Activated naive CD4-positive, alpha-beta T cell treated with anti-CD3 and anti-CD28 coated beads for 36 hours (primary cell): ENCODE measurements at regions not wholly inside any gene's neighbourhood (a gene's known extent, or its start where the extent isn't known, plus 50 kb on each side); places are given as distances from the start of the nearest gene placed in this dataset.

Source experiments
- CTCF ChIA-PET: fragments of 350-600 bp; sonication (Branson Sonifier 250); formaldehyde crosslinking; loops from one replicate; lab custom pipeline; 2021; ENCODE audit warnings: antibody characterized with exemption; lab: Charles Lee
- DNase-seq: peaks from one replicate; pipeline ENCODE4 v3.0.0-alpha.2; 2020
- H3K27ac Mint-ChIP-seq: one replicate; pipeline ENCODE4 v1.8.0; 2021; ENCODE audit warnings: mild to moderate bottlenecking, mixed read lengths
- H3K27me3 Mint-ChIP-seq: one replicate; pipeline ENCODE4 v1.8.0; 2021; ENCODE audit warnings: low read depth, mixed read lengths
- H3K36me3 Mint-ChIP-seq: one replicate; pipeline ENCODE4 v1.8.0; 2021; ENCODE audit warnings: low read depth, mixed read lengths
- H3K4me1 Mint-ChIP-seq: one replicate; pipeline ENCODE4 v1.8.0; 2021; ENCODE audit warnings: low read depth, mixed read lengths
- H3K4me3 Mint-ChIP-seq: one replicate; pipeline ENCODE4 v1.8.0; 2021; ENCODE audit warnings: mild to moderate bottlenecking, moderate library complexity, mixed read lengths
- H3K9me3 Mint-ChIP-seq: one replicate; pipeline ENCODE4 v1.8.0; 2021; ENCODE audit warnings: mixed read lengths
- intact Hi-C: fragments of 100-400 bp; cut with micrococcal nuclease; formaldehyde crosslinking; loops from one replicate; pipeline ENCODE4 v1.15.1; 2023

DNA sequence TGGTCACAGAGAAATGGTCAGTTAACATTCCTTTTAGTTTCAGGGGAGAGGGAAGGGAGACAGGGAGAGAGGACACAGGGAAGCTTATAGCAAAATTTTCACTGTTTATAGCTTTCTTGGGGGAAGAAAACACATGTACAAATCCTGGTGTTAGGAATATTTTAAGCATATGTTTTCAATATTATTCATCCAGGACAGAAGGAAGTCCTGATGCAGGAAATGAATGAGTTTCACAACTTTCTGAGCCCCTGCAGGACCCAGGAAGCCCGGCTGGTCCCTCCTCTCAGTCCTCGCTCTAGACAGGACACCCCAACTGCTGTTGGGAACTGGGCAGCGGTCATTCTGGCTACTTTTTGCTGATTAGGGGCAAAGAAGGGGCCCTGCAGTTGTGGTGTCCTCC lies 71.1 kb upstream of the ZDHHC17 start:
- no peak overlapping the region for H3K4me3 Mint-ChIP-seq
- DNase-seq: no peak
- H3K27ac Mint-ChIP-seq: no peak overlapping the region
- H3K9me3 Mint-ChIP-seq: no peaks in the 10 kb centered on the region
- H3K27me3 Mint-ChIP-seq: no peaks in the 10 kb centered on the region
- no peaks in the 10 kb centered on the region for H3K4me1 Mint-ChIP-seq
- CTCF ChIA-PET: interaction anchor here (0.6 to 1.6 kb wide), 3 partner anchors 11 to 318 kb away, joined by 3 read pairs; no protein-coding TSS in a partner anchor
- intact Hi-C loops: no loop called here
- H3K36me3 Mint-ChIP-seq: no peaks in the 10 kb centered on the region

DNA sequence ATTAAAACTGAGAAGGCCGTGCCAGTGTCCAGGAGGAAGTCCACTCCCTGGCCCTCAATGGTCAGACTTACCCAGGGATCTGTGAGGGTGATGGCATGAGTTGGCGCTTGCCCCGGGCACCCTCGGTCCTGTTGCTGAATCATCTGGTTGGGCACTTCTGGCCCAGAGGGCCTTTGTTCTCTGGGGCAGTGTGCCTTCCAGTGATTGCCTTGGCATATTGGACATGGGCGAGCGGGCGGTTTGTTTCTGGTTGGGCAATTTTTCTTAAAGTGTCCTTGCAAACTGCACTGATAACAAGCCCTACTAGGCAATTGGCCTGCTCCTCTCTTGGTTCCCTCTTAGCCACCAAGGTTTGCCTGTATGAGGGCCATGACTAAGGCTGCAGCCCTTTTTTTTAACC lies 69.5 kb upstream of the ZDHHC17 start:
- Mint-ChIP-seq H3K36me3 (no peaks in the 10 kb centered on the region), H3K27ac (no peak overlapping the region), H3K27me3 (no peaks in the 10 kb centered on the region), H3K4me1 (no peaks in the 10 kb centered on the region), H3K9me3 (no peaks in the 10 kb centered on the region), H3K4me3 (no peak overlapping the region)
- CTCF ChIA-PET: no interaction called here
- DNase-seq: no peak
- intact Hi-C loops: no loop called here

DNA sequence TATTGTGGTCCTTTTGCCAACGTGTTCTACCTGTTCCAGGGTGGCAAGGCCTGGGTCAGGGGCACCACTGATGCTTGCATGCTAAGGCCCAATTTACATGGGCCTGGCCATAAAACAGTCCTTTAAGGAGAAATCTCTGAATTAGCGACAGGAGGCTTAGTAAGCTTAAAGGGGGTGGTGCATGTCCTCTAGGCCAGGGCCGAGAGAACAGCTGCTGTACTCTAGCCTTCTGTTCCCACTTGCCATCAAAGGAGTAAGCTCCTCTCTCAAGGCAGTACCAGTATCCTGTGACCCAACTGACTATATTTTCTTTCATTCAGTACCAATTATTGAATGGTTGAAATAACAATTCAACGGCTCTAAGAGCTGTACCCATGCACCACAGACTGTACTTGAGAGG lies 67.7 kb upstream of the ZDHHC17 start:
- intact Hi-C loops: no loop called here
- DNase-seq: no peak
- CTCF ChIA-PET: no interaction called here
- H3K36me3 Mint-ChIP-seq: no peaks in the 10 kb centered on the region
- H3K4me1 Mint-ChIP-seq: no peaks in the 10 kb centered on the region
- no peak overlapping the region for H3K4me3 Mint-ChIP-seq
- no peaks in the 10 kb centered on the region for H3K27me3 Mint-ChIP-seq
- no peak overlapping the region for H3K27ac Mint-ChIP-seq
- no peaks in the 10 kb centered on the region for H3K9me3 Mint-ChIP-seq

DNA sequence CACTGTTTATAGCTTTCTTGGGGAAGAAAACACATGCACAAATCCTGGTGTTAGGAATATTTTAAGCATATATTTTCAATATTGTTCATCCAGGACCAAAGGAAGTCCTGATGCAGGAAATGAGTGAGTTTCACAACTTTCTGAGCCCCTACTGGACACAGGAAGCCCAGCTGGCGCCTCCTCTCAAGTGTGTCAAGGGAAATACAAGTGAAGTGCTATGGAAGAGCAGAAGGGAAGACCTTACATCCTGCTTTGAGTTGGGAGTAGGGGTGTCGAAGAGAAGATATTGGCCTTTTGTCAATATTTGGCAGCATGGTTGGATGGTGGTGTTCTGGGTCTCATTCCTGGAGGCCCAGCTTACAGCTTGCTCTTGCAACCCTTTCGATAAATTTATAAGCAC lies 66.1 kb upstream of the ZDHHC17 start:
- intact Hi-C loops: no loop called here
- Mint-ChIP-seq H3K27me3 (no peaks in the 10 kb centered on the region), H3K36me3 (no peaks in the 10 kb centered on the region), H3K4me3 (no peak overlapping the region), H3K4me1 (no peaks in the 10 kb centered on the region), H3K27ac (no peak overlapping the region), H3K9me3 (no peaks in the 10 kb centered on the region)
- DNase-seq: no peak
- CTCF ChIA-PET: no interaction called here

DNA sequence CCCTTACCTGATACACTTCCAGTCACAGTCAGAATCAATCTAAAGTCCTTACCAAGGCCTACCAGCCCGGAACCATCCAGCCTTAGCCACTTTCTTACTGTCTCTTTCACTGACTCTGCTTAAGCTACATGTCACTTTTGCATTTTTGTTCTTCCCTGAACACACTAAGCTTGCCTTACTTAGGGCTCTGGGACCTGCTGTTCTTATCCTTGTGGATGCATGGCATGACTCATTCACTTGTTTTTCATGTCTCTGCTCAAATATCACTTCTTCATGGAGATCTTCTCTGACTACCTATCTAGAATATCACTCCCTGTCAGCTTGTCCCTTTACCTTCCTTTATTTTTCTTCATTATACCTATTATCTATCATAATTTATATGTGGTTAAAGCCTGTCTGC lies 65.6 kb upstream of the ZDHHC17 start:
- H3K4me1 Mint-ChIP-seq: no peaks in the 10 kb centered on the region
- CTCF ChIA-PET: interaction anchor here (0.7 kb wide), 1 partner anchor 178 kb away, joined by 3 read pairs; no protein-coding TSS in a partner anchor

DNA sequence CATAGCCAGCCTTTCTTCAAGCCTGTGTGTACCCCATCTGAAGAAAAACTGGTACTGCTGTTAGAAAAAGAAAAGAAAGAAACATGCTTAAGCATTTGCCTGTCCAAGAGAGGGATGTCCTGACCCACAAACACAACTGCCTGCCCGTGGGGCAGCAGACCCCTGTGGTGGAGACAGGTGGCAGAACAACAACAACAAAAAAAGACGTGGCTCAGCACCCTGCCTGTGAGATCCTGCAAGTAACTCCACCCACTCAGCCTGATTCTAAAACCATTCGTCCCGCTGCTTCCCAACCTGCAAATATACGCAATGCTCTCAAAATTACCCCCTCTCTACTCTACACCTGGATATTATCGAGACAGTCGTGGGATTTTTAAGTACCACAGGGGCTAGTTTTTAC lies 64.9 kb upstream of the ZDHHC17 start:
- Mint-ChIP-seq H3K27ac (no peak overlapping the region), H3K27me3 (no peaks in the 10 kb centered on the region), H3K36me3 (no peaks in the 10 kb centered on the region), H3K9me3 (no peaks in the 10 kb centered on the region), H3K4me3 (no peak overlapping the region), H3K4me1 (no peaks in the 10 kb centered on the region)
- CTCF ChIA-PET: interaction anchor here (0.7 kb wide), 1 partner anchor 177 kb away, joined by 3 read pairs; no protein-coding TSS in a partner anchor
- no peak for DNase-seq
- intact Hi-C loops: no loop called here

More for the DNA sequence above, 65.6 kb upstream of the ZDHHC17 start:
- intact Hi-C loops: no loop called here
- Mint-ChIP-seq H3K36me3 (no peaks in the 10 kb centered on the region), H3K27ac (no peak overlapping the region), H3K4me3 (no peak overlapping the region), H3K9me3 (no peaks in the 10 kb centered on the region), H3K27me3 (no peaks in the 10 kb centered on the region)
- no peak for DNase-seq

DNA sequence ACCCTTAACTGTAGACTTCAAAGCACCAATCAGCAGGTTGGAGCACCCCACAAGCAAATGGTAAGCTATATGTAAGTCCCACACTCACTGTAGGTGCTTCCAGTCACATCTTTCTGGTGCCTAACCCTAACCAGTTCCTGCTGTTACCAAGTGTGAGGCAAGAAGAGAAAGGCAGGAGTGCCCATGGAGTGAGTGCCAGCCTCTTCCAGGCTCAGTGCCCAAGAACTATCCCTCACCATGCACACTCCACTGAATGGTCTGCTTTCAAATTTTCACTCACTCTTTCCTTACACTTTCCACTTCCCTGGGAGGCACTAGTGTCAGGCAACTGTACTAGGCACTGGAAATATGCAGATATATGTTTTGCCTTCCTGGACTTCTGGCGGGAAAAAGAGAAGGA lies 62.2 kb upstream of the ZDHHC17 start:
- Mint-ChIP-seq H3K4me1 (peaks cover 5% of the 10 kb centered on the region), H3K27ac (no peak overlapping the region), H3K36me3 (no peaks in the 10 kb centered on the region), H3K4me3 (no peak overlapping the region), H3K9me3 (no peaks in the 10 kb centered on the region), H3K27me3 (no peaks in the 10 kb centered on the region)
- CTCF ChIA-PET: interaction anchor here (1.3 kb wide), 1 partner anchor 89 kb away, joined by 3 read pairs; no protein-coding TSS in a partner anchor
- no peak for DNase-seq
- intact Hi-C loops: no loop called here

DNA sequence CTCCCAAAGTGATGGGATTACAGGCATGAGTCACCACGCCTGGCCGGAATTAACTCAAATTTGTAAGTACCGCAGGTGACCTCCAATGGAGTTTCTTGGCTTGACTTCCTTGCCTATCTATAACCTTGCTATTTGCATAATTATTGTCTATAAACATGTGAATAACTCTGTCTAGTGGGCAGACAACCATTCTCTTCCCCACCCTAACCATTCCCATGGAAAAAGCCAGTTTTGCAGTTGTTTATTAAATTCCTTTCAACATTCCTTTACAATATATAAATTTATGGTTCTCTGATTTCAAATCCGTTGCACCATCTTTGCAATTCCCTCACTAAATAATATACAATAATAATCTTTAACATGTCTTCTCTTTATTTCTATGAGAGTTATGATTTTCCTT lies 61.0 kb upstream of the ZDHHC17 start:
- intact Hi-C loops: no loop called here
- Mint-ChIP-seq H3K27ac (no peak overlapping the region), H3K4me1 (peaks cover 5% of the 10 kb centered on the region), H3K27me3 (no peaks in the 10 kb centered on the region), H3K9me3 (no peaks in the 10 kb centered on the region), H3K36me3 (no peaks in the 10 kb centered on the region), H3K4me3 (no peak overlapping the region)
- CTCF ChIA-PET: interaction anchor here (1.3 kb wide), 1 partner anchor 88 kb away, joined by 3 read pairs; no protein-coding TSS in a partner anchor
- no peak for DNase-seq

DNA sequence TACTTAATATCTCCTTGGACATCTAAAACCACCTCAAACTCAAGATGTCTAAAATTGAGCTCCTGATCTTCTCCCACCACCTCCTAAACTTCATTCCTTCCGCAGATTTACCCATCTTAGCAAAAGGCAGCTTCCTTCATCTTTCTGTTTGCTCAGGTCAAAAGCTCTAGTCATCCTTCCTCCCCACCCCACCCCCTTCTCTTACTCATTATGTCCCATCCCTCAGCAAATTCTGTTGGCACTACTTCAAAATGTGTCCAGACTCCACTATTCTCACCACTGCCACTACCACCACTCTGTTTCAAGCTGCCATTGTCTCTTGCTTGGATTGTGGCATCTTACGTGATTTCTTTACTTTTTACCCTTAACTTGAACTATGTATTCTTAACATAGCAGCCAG lies 59.2 kb upstream of the ZDHHC17 start:
- no peak overlapping the region for H3K27ac Mint-ChIP-seq
- H3K4me3 Mint-ChIP-seq: no peak overlapping the region
- no peak for DNase-seq

DNA sequence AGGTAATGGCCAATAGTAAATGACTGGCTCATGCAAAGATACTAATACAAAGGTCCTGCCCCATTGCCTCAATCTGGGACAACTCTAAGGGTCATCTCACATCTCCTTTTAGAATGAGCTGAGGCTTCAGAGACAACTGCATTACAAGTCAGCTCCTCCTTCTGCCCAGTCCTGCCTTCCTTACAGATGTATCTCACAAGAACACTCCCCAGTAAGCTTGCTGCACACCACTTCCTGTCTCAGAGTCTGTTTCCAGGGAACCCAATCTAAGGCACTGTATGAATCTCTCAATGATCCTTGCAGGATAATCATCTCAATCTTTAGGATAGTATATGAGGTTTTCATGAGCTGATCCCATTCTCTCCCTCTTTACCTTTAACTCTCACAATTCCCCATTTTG lies 57.8 kb upstream of the ZDHHC17 start:
- Mint-ChIP-seq H3K27me3 (no peaks in the 10 kb centered on the region), H3K9me3 (no peaks in the 10 kb centered on the region), H3K36me3 (no peaks in the 10 kb centered on the region), H3K4me3 (no peak overlapping the region), H3K4me1 (peaks cover 5% of the 10 kb centered on the region), H3K27ac (no peak overlapping the region)
- no peak for DNase-seq
- intact Hi-C loops: no loop called here
- CTCF ChIA-PET: interaction anchor here (1.6 kb wide), 1 partner anchor 84 kb away, joined by 5 read pairs; no protein-coding TSS in a partner anchor

More for the DNA sequence above, 59.2 kb upstream of the ZDHHC17 start:
- intact Hi-C loops: no loop called here
- Mint-ChIP-seq H3K27me3 (no peaks in the 10 kb centered on the region), H3K4me1 (peaks cover 5% of the 10 kb centered on the region), H3K9me3 (no peaks in the 10 kb centered on the region), H3K36me3 (no peaks in the 10 kb centered on the region)
- CTCF ChIA-PET: no interaction called here

DNA sequence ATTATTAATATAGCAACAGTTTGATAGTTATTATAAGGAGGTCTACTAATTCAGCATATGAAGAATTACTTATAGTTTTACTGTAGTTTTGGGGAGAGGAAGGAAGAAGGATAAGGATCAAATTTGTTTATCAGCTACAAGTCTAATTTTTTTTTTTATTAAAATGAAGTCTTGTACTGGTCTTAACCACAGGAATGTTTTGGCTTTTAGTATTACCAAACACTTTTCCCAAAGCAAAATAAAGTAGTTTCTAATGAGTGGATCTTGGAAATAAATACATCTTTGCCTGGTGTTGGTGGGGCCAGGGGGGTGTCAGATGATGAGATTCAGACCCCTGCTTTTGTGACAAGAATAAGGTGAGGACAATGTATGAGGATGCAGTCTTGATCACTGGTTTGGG lies 57.2 kb upstream of the ZDHHC17 start:
- no peak overlapping the region for H3K4me3 Mint-ChIP-seq
- H3K4me1 Mint-ChIP-seq: peaks cover 5% of the 10 kb centered on the region
- H3K9me3 Mint-ChIP-seq: no peaks in the 10 kb centered on the region
- CTCF ChIA-PET: interaction anchor here (1.6 kb wide), 1 partner anchor 84 kb away, joined by 5 read pairs; no protein-coding TSS in a partner anchor
- no peaks in the 10 kb centered on the region for H3K27me3 Mint-ChIP-seq
- intact Hi-C loops: no loop called here
- H3K36me3 Mint-ChIP-seq: no peaks in the 10 kb centered on the region
- H3K27ac Mint-ChIP-seq: no peak overlapping the region
- no peak for DNase-seq

DNA sequence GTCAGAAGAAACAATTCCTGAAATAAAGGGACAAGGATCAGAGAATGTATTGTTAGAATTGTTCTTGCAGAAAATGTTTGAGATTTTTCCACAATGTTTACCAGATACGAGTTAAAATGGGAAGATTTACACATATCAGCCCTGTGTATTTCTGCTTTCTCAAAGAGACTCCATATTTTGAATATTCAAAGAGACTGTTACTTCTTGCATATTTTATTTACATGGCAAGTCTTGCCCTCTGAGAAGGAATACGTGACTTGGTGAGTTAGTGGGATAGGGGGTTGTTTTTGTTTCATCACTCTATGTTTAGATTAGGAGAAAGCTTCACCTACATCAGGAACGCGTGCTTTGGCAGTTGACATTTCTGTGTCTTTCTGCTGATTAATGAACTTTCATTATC lies 56.1 kb upstream of the ZDHHC17 start:
- CTCF ChIA-PET: interaction anchor here (0.7 kb wide), 1 partner anchor 83 kb away, joined by 4 read pairs; no protein-coding TSS in a partner anchor
- peaks cover 5% of the 10 kb centered on the region for H3K4me1 Mint-ChIP-seq
- H3K36me3 Mint-ChIP-seq: no peaks in the 10 kb centered on the region

DNA sequence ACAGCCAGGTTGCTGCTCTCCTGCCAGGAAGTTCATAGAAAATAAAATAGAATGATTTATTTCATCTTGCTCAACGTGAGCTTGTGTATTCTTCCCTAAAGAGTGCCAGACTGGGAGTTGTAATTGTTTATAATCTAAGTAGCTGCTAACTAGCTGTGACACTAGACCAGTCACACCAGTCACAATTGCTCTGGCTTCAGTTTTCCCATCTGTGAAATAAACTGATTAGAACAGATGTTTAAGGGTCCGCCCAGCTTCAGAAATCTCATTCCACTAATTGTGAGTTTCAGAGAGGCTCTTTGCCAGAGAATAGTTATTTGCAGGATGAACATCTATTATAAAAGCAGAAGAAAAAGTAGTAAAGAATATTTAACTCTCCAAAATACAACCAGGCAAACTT lies 55.6 kb upstream of the ZDHHC17 start:
- Mint-ChIP-seq H3K9me3 (no peaks in the 10 kb centered on the region), H3K36me3 (no peaks in the 10 kb centered on the region), H3K4me1 (peaks cover 5% of the 10 kb centered on the region), H3K27me3 (no peaks in the 10 kb centered on the region), H3K27ac (no peak overlapping the region), H3K4me3 (no peak overlapping the region)
- CTCF ChIA-PET: interaction anchor here (0.7 kb wide), 1 partner anchor 82 kb away, joined by 4 read pairs; no protein-coding TSS in a partner anchor
- DNase-seq: no peak
- intact Hi-C loops: no loop called here

More for the DNA sequence above, 56.1 kb upstream of the ZDHHC17 start:
- Mint-ChIP-seq H3K27me3 (no peaks in the 10 kb centered on the region), H3K4me3 (no peak overlapping the region), H3K9me3 (no peaks in the 10 kb centered on the region), H3K27ac (no peak overlapping the region)
- no peak for DNase-seq
- intact Hi-C loops: no loop called here
